Osteoblast (primary cell): ENCODE measurements at regions not wholly inside any gene's neighbourhood (a gene's known extent, or its start where the extent isn't known, plus 50 kb on each side); places are given as distances from the start of the nearest gene placed in this dataset.

ENCODE experiments used
- DNase-seq: peaks from one replicate; pipeline ENCODE4 v3.0.0; 2011; ENCODE audit warnings: low spot score, mixed read lengths; ENCODE audit not compliant: insufficient read length; ENCODE audit errors: missing footprints
- H2AFZ ChIP-seq: 2 replicates; pipeline ENCODE4 v1.6.0; 2011; ENCODE audit warnings: mild to moderate bottlenecking, low read length
- H3K27ac ChIP-seq: 2 replicates; pipeline ENCODE4 v1.5.1; 2011; ENCODE audit warnings: mild to moderate bottlenecking, low read depth, low read length, moderate library complexity
- H3K27me3 ChIP-seq: 2 replicates; pipeline ENCODE4 v1.6.0; 2012; ENCODE audit warnings: mild to moderate bottlenecking, control low read depth, inconsistent platforms, low read length, moderate library complexity; ENCODE audit not compliant: insufficient read depth
- H3K36me3 ChIP-seq: 2 replicates; pipeline ENCODE4 v1.5.1; 2011; ENCODE audit warnings: mild to moderate bottlenecking, low read length, control low read depth, moderate library complexity; ENCODE audit not compliant: insufficient read depth
- H3K4me1 ChIP-seq: 2 replicates; pipeline ENCODE4 v1.5.1; 2011; ENCODE audit warnings: mild to moderate bottlenecking, low read length, control low read depth, moderate library complexity; ENCODE audit not compliant: insufficient read depth
- H3K4me2 ChIP-seq: 2 replicates; pipeline ENCODE4 v1.6.0; 2011; ENCODE audit warnings: mild to moderate bottlenecking, low read length; ENCODE audit not compliant: insufficient read depth
- H3K4me3 ChIP-seq: fragments of 200-600 bp; sonication (generic); 3 replicates; pipeline ENCODE4 v1.5.1; 2012; ENCODE audit warnings: mild to moderate bottlenecking, low read length, inconsistent platforms; ENCODE audit not compliant: insufficient read depth
- H3K79me2 ChIP-seq: 2 replicates; pipeline ENCODE4 v1.6.0; 2012; ENCODE audit warnings: mild to moderate bottlenecking, low read length, control low read depth, inconsistent platforms; ENCODE audit not compliant: insufficient read depth
- H3K9me3 ChIP-seq: 2 replicates; pipeline ENCODE4 v1.5.1; 2011; ENCODE audit warnings: low read depth, low read length, control low read depth
- H4K20me1 ChIP-seq: 2 replicates; pipeline ENCODE4 v1.6.0; 2012; ENCODE audit warnings: mild to moderate bottlenecking, low read length, control low read depth; ENCODE audit not compliant: insufficient read depth
- TF ChIP-seq, protein P1 (sequence below): IDR thresholded peaks from 2 replicates; pipeline ENCODE4 v1.5.1; 2011; ENCODE audit warnings: mild to moderate bottlenecking, low read depth, low read length, moderate library complexity; ENCODE audit errors: extremely low read depth

DNA sequence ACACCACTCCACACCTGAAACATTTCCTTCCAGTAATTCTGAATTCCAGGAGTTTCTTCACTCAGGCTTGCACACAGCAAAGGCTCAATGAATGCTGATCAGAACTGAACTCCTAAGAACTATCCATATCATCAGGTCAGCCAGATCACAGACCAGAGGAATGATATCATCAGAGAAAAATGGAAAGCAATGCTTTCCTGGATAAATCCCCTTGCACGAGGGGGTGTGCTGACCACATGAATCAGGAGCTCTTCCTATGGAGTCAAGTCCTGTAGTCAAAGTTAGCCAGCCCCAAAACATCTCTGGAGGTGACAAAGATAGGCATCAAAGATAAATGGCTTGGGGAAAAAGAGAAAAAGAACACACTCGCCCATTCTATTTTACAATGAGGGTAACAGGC, 83.8 kb upstream of the ACVR2A start:
- Histone ChIP-seq H3K4me3 (no peak overlapping the region), H4K20me1 (no peaks in the 10 kb centered on the region), H3K4me1 (no peaks in the 10 kb centered on the region), H3K27ac (no peak overlapping the region), H3K36me3 (no peaks in the 10 kb centered on the region), H2AFZ (no peak overlapping the region), H3K79me2 (no peaks in the 10 kb centered on the region), H3K4me2 (no peak overlapping the region), H3K9me3 (no peaks in the 10 kb centered on the region), H3K27me3 (no peaks in the 10 kb centered on the region)
- peak; percentile 3 for DNase-seq
- TF ChIP-seq, protein P1, sequence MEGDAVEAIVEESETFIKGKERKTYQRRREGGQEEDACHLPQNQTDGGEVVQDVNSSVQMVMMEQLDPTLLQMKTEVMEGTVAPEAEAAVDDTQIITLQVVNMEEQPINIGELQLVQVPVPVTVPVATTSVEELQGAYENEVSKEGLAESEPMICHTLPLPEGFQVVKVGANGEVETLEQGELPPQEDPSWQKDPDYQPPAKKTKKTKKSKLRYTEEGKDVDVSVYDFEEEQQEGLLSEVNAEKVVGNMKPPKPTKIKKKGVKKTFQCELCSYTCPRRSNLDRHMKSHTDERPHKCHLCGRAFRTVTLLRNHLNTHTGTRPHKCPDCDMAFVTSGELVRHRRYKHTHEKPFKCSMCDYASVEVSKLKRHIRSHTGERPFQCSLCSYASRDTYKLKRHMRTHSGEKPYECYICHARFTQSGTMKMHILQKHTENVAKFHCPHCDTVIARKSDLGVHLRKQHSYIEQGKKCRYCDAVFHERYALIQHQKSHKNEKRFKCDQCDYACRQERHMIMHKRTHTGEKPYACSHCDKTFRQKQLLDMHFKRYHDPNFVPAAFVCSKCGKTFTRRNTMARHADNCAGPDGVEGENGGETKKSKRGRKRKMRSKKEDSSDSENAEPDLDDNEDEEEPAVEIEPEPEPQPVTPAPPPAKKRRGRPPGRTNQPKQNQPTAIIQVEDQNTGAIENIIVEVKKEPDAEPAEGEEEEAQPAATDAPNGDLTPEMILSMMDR, result no peak

DNA sequence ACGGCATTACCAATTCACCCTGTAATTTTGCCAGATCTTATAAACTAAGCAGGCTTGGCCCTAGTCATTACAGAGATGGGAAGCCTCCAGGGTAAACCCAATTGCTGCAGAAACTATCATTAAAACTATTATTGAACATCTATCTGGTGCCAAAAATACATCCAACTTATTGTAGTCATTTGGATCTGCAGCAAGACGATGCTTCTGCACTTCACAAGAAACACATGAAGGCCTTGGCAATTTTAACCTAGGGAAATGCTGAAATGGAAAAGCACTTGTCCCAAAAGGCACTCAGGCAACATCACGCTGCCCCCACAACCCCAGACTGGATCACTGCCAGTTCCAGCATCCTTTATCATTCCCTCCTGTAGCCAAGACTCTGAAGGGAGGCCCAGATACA, 85.3 kb upstream of the ACVR2A start:
- Histone ChIP-seq H3K27me3 (no peaks in the 10 kb centered on the region), H3K79me2 (no peaks in the 10 kb centered on the region), H3K9me3 (no peaks in the 10 kb centered on the region), H3K27ac (no peak overlapping the region), H3K4me3 (no peak overlapping the region), H2AFZ (no peak overlapping the region), H3K4me1 (no peaks in the 10 kb centered on the region), H3K4me2 (no peak overlapping the region), H3K36me3 (no peaks in the 10 kb centered on the region), H4K20me1 (no peaks in the 10 kb centered on the region)
- no peak for DNase-seq
- TF ChIP-seq, protein P1, result no peak

DNA sequence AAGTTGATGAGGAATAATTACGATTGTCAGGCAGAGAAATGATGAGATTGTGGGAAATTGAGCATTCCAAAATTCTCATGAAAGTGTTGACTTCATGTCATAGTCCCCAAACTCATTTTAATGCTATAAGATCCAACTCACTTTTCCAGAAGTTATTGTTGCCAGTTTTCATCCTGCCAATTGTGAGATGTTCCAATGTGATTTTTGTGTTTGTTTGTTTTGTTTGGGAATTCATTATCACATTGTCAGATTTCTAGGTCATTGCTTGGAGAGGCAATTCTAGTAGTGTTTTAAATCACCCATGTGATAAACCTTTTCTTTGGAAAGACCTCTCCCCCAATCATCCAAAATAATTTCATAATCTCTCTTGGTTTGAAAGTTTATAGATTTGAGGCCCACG, 86.0 kb upstream of the ACVR2A start:
- H4K20me1 ChIP-seq, result no peaks in the 10 kb centered on the region

DNA sequence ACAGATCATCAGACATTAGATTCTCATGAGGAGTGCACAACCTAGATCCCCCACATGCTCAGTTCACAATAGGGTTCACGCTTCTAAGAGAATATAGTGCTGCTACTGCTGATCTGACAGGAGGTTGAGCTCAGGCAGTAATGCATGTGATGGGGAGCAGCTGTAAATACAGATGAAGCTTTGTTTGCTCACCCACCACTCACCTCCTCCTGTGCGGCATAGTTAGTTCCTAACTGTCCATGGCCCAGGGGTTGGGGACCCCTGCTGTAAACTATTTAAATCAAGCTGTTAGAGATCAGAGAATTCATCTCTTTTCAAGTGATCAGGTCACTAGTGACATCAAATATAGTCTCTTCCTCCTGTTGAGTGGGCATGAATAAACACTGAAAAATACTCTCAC, 88.8 kb upstream of the ACVR2A start:
- H3K79me2 ChIP-seq, result no peaks in the 10 kb centered on the region
- no peaks in the 10 kb centered on the region for H3K9me3 ChIP-seq
- no peaks in the 10 kb centered on the region for H3K36me3 ChIP-seq
- no peaks in the 10 kb centered on the region for H3K4me1 ChIP-seq
- no peaks in the 10 kb centered on the region for H3K27me3 ChIP-seq
- H2AFZ ChIP-seq, result no peak overlapping the region
- no peaks in the 10 kb centered on the region for H4K20me1 ChIP-seq
- TF ChIP-seq, protein P1, result no peak
- no peak for DNase-seq
- H3K27ac ChIP-seq, result no peak overlapping the region
- no peak overlapping the region for H3K4me3 ChIP-seq
- H3K4me2 ChIP-seq, result no peak overlapping the region

More for the DNA sequence above, 86.0 kb upstream of the ACVR2A start:
- Histone ChIP-seq H3K4me2 (no peak overlapping the region), H3K79me2 (no peaks in the 10 kb centered on the region), H3K9me3 (no peaks in the 10 kb centered on the region), H3K27ac (no peak overlapping the region), H3K27me3 (no peaks in the 10 kb centered on the region), H3K36me3 (no peaks in the 10 kb centered on the region), H2AFZ (no peak overlapping the region), H3K4me1 (no peaks in the 10 kb centered on the region), H3K4me3 (no peak overlapping the region)
- TF ChIP-seq, protein P1, result no peak
- DNase-seq, result no peak
